Omental fat pad (tissue), 3 donors: ENCODE measurements at regions not wholly inside any gene's neighbourhood (a gene's known extent, or its start where the extent isn't known, plus 50 kb on each side); places are given as distances from the start of the nearest gene placed in this dataset.

Experiments
- ATAC-seq: fragments of 150-250 bp; one replicate; pipeline ENCODE4 v1.9.1; 2016; ENCODE audit warnings: mild to moderate bottlenecking, moderate library complexity; ENCODE audit not compliant: low FRiP score
- DNase-seq: peaks from one replicate; pipeline ENCODE4 v3.0.0-alpha.2; 2019; ENCODE audit warnings: low spot score
- CTCF ChIP-seq, 3 donors: fragments of 450-650 bp; IDR thresholded peaks; one replicate each; pipeline ENCODE4 v1.5.1; 2016 to 2017; ENCODE audit warnings: antibody characterized with exemption in 3 of 3, mild to moderate bottlenecking in 3 of 3, moderate library complexity in 2 of 3

- TF ChIP-seq CTCF (IDR thresholded peaks at IDR 0.05), result no peak
- no peak for ATAC-seq
Observed at GRCh38 chr20:24806705-24807676, 142.1 kb upstream of the CST7 start.

GRCh38 chr20:24808616-24809015 is 140.5 kb upstream of the CST7 start:
- DNase-seq (no peak), ATAC-seq (no peak)
- TF ChIP-seq CTCF (IDR thresholded peaks at IDR 0.05), result no peak

More at GRCh38 chr20:24806705-24807676, 142.1 kb upstream of the CST7 start:
- DNase-seq, result no peak

- DNase-seq (no peak), ATAC-seq (no peak)
- TF ChIP-seq CTCF (IDR thresholded peaks at IDR 0.05), result no peak
Observed at GRCh38 chr20:24809606-24810005, 139.5 kb upstream of the CST7 start.

GRCh38 chr20:24810676-24811407 is 138.2 kb upstream of the CST7 start:
- no peak for TF ChIP-seq CTCF (IDR thresholded peaks at IDR 0.05)
- no peak for ATAC-seq
- no peak for DNase-seq

- no peak for TF ChIP-seq CTCF (IDR thresholded peaks at IDR 0.05)
- DNase-seq (no peak), ATAC-seq (no peak)
Observed at GRCh38 chr20:24812373-24812772, 136.7 kb upstream of the CST7 start.

- ATAC-seq, result no peak
- TF ChIP-seq CTCF (IDR thresholded peaks at IDR 0.05), result no peak
- no peak for DNase-seq
Observed at GRCh38 chr20:24813080-24813479, 136.0 kb upstream of the CST7 start.
